NT2/D1 (cell line): ENCODE measurements at regions not wholly inside any gene's neighbourhood (a gene's known extent, or its start where the extent isn't known, plus 50 kb on each side); places are given as distances from the start of the nearest gene placed in this dataset.

Experiments
- DNase-seq: peaks from one replicate; pipeline ENCODE4 v3.0.0-alpha.2; 2011; ENCODE audit warnings: low read depth, low spot score
- H3K27me3 ChIP-seq: 2 replicates; pipeline ENCODE4 v1.6.0; 2011; ENCODE audit warnings: mild to moderate bottlenecking; ENCODE audit not compliant: insufficient read length, insufficient read depth
- H3K36me3 ChIP-seq: 2 replicates; pipeline ENCODE4 v1.6.1; 2011; ENCODE audit warnings: mild to moderate bottlenecking, low read length, mixed read lengths; ENCODE audit not compliant: insufficient read depth, insufficient read length
- H3K4me1 ChIP-seq: 2 replicates; pipeline ENCODE4 v1.5.1; 2011; ENCODE audit not compliant: insufficient read depth, insufficient read length
- H3K4me3 ChIP-seq: 2 replicates; pipeline ENCODE4 v1.5.1; 2011; ENCODE audit warnings: low read depth; ENCODE audit not compliant: insufficient read length
- H3K9ac ChIP-seq: 2 replicates; pipeline ENCODE4 v1.6.0; 2011; ENCODE audit warnings: low read depth; ENCODE audit not compliant: insufficient read length
- H3K9me3 ChIP-seq: 2 replicates; pipeline ENCODE4 v1.5.1; 2011; ENCODE audit warnings: mild to moderate bottlenecking, low read length; ENCODE audit not compliant: insufficient read depth
- SUZ12 ChIP-seq: IDR thresholded peaks from 2 replicates; pipeline ENCODE4 v1.6.1; 2011; ENCODE audit not compliant: insufficient read length, insufficient read depth; ENCODE audit errors: extremely low read depth
- YY1 ChIP-seq: IDR thresholded peaks from 2 replicates; pipeline ENCODE4 v1.6.1; 2011; ENCODE audit not compliant: insufficient read length, insufficient read depth
- ZNF274 ChIP-seq: IDR thresholded peaks from 2 replicates; pipeline ENCODE4 v1.6.1; 2011; ENCODE audit warnings: mild to moderate bottlenecking, low read depth, low read length

DNA sequence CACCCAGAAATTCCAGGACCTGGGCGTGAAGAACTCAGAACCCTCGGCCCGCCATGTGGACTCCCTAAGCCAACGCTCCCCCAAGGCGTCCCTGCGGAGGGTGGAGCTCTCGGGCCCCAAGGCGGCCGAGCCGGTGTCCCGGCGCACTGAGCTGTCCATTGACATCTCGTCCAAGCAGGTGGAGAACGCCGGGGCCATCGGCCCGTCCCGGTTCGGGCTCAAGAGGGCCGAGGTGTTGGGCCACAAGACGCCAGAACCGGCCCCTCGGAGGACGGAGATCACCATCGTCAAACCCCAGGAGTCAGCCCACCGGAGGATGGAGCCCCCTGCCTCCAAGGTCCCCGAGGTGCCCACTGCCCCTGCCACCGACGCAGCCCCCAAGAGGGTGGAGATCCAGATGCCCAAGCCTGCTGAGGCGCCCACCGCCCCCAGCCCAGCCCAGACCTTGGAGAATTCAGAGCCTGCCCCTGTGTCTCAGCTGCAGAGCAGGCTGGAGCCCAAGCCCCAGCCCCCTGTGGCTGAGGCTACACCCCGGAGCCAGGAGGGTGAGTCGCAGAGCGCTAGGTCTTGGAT is 261.5 kb downstream of the SEC14L1 start:
- H3K4me3 ChIP-seq, result no peak overlapping the region
- H3K9ac ChIP-seq, result no peak overlapping the region
- no peaks in the 10 kb centered on the region for H3K27me3 ChIP-seq
- DNase-seq, result no peak
- peaks cover 56% of the 10 kb centered on the region for H3K36me3 ChIP-seq
- H3K4me1 ChIP-seq, result peaks cover 12% of the 10 kb centered on the region
- H3K9me3 ChIP-seq, result no peaks in the 10 kb centered on the region
- TF ChIP-seq ZNF274 (no peak), SUZ12 (no peak), YY1 (no peak)

DNA sequence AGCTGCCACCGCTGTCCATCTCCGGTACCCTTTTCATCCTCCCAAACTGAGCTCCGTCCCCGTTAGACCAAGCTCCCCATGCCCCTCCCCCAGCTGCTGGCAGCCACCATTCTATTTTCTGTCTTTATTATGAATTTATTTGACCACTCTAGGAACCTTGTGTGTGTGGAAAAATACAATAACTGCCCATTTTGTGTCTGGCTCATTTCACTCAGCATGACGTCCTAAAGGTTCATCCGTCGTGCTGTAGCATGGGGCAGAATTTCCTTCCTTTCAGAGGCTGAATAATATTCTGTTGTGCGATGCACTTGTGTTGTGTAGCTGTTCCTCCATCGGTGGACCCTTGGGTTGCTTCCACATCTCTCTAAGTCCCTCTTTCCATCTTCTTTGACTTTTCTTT is 263.1 kb downstream of the SEC14L1 start:
- no peak for TF ChIP-seq YY1
- TF ChIP-seq SUZ12, result no peak
- no peak for TF ChIP-seq ZNF274
- Histone ChIP-seq H3K4me3 (no peak overlapping the region), H3K4me1 (peaks cover 26% of the 10 kb centered on the region), H3K9ac (no peak overlapping the region), H3K27me3 (no peaks in the 10 kb centered on the region), H3K9me3 (no peaks in the 10 kb centered on the region), H3K36me3 (peaks cover 56% of the 10 kb centered on the region)
- DNase-seq, result no peak

DNA sequence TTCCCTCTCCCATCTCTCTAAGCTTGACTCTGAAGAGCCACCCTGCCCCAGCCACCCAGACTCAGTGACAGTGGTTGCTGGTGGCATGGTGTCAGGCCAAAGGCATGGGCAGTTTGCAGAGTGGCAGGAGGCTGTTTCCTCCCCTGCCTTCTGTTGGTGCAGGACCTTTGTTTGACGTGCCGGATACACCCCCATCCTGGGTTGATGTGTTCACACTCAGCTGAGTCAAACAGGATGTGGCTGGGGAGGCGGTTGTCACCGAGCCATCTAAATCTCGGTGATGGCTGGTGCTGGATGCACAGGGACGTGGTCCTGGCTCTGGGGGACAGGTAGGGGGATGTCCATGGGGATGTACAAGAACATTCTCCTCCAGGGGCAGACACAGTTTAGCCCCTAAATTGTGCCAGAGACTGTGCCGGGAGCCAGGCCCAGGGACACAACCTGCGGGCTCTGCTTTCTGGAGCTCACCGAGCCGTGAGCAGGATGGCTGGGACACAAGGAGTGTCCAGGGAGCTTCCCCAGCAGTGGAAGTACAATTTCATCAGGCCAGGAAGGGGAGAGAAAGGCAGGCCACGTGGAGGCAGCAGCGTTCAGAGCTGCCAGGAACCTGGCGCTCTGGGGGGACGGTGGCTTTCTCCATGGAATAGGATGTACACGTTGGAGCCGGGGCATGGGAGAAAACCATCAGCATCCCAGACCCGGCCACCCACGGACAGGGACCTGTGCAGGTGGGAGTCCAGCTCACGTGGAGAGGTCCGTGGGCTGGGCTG is 264.2 kb downstream of the SEC14L1 start:
- no peak for DNase-seq
- H3K36me3 ChIP-seq, result peaks cover 52% of the 10 kb centered on the region
- peaks cover 32% of the 10 kb centered on the region for H3K4me1 ChIP-seq
- no peak overlapping the region for H3K4me3 ChIP-seq
- TF ChIP-seq ZNF274 (no peak), SUZ12 (no peak), YY1 (no peak)
- no peaks in the 10 kb centered on the region for H3K9me3 ChIP-seq
- H3K9ac ChIP-seq, result no peak overlapping the region
- no peaks in the 10 kb centered on the region for H3K27me3 ChIP-seq

DNA sequence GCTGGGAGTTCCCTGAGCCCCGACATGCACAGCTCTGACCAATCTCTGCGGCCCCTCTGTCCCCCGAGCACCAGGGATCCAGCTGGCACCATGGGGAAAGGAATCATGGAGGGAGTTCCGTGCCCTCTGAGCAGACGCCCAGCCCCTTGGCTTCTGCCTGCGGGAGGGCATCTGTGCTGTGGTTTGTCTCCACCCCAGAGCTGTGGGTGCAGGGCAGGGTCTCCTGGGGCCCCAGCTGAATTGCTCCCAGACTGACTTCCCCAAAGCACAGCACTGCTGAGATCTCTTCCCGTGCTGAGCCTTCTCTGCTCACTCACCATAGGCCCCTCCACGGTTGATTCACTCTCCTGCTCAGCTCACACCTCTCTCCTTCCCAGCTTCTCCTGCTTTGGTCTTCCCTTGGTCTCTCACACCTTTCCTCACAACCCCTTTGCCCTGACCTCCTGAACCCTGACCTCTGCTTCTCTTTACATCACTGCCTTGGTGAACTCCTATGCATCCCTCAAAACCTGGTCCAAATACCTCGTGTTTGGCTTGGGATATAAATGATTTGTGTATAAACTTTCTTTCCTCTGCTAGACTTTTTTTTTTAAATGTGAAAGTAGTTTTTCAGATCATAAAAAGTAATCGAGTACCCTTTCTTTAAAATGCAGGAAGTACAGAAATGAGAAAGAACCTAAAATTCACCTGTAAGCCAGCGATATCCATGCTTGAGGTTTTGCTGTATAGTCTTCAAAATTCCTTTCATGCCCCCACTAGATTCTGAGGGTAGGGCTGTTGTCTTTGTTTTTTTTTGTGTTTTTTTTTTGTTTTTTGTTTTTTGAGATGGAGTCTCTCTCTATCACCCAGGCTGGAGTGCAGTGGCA is 265.3 kb downstream of the SEC14L1 start:
- H3K9me3 ChIP-seq, result no peaks in the 10 kb centered on the region
- no peak overlapping the region for H3K4me3 ChIP-seq
- TF ChIP-seq SUZ12 (no peak), ZNF274 (no peak), YY1 (no peak)
- H3K27me3 ChIP-seq, result no peaks in the 10 kb centered on the region
- DNase-seq, result no peak
- H3K36me3 ChIP-seq, result peaks cover 56% of the 10 kb centered on the region
- peaks cover 24% of the 10 kb centered on the region for H3K4me1 ChIP-seq
- peak overlapping the region; percentile 5 for H3K9ac ChIP-seq

DNA sequence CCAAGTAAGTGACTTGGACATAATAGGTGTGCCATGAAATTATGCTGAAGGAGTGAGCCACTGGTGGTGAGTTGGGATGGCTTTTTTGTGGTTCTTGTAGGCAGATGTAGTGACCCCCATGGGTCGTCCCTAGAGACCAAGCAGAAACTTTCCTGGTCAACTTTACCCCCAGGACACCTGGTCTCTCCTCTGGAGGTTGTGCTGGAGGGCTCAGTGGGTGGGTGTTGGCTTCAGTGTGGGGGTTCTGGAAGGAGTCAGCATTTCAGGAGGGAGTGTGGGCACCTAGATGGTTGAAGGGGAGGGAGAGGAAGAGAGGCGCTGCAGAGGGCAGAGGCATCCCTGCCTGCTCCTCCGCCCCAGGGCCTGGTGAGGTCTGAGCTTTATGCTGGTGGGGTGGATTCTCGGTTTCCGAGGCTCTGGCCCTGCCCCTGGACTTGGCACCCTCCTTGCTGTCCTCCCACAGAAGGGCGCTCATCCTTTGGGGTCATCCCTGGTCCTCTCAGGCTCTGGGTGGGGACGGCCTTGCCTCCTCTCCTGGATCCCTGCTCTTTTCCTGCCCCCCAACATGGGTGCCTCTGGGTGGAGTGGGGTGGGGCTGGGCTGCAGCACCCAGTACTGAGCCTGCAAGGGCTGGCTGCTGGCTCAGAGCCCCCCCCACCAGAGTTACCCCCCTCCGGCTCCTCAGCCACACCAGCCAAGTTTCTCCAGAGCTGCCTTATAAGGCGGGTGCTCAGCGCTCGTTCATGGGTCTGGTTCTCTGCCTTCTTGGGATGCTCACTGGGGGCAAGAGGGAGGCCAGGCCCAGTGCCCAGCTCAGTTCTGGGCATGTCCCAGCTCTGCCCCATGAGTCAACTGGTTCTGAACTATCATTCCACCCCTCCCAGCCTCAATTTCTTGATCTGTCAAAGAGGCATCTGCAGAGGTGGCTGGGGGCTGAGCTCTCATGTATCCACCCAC is 266.8 kb downstream of the SEC14L1 start:
- Histone ChIP-seq H3K9ac (no peak overlapping the region), H3K4me3 (no peak overlapping the region), H3K36me3 (peaks cover 47% of the 10 kb centered on the region), H3K27me3 (no peaks in the 10 kb centered on the region), H3K9me3 (no peaks in the 10 kb centered on the region), H3K4me1 (peaks cover 24% of the 10 kb centered on the region)
- TF ChIP-seq YY1 (no peak), SUZ12 (no peak), ZNF274 (no peak)
- DNase-seq, result no peak

DNA sequence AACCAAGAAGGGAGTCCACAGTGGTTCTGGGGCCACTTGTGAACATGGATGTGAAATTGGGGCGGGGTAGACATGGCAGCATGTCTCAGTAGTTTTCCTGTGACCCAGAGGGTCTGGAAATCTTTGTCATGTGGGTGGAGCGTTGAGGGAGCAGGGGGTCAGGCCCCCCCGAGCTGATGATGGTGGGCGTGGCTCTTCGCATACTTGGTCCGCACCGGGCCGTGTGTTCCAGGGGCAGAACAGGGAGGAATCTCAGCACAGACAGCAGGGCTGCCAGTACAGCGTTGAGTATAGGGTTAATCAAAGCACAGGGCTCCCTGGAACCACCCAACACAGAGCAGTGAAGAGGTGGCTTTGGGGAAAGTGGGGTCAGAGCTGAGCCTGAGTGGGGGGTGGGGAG is 267.5 kb downstream of the SEC14L1 start:
- TF ChIP-seq SUZ12 (no peak), YY1 (no peak)
- DNase-seq, result no peak
- no peaks in the 10 kb centered on the region for H3K9me3 ChIP-seq
- H3K9ac ChIP-seq, result peak overlapping the region; percentile 45
- H3K36me3 ChIP-seq, result peaks cover 41% of the 10 kb centered on the region
- H3K27me3 ChIP-seq, result no peaks in the 10 kb centered on the region
- no peak overlapping the region for H3K4me3 ChIP-seq
- H3K4me1 ChIP-seq, result peaks cover 25% of the 10 kb centered on the region
